ENCODE measurements at regions not wholly inside any gene's neighbourhood (a gene's known extent, or its start where the extent isn't known, plus 50 kb on each side); places are given as distances from the start of the nearest gene placed in this dataset.

DNA sequence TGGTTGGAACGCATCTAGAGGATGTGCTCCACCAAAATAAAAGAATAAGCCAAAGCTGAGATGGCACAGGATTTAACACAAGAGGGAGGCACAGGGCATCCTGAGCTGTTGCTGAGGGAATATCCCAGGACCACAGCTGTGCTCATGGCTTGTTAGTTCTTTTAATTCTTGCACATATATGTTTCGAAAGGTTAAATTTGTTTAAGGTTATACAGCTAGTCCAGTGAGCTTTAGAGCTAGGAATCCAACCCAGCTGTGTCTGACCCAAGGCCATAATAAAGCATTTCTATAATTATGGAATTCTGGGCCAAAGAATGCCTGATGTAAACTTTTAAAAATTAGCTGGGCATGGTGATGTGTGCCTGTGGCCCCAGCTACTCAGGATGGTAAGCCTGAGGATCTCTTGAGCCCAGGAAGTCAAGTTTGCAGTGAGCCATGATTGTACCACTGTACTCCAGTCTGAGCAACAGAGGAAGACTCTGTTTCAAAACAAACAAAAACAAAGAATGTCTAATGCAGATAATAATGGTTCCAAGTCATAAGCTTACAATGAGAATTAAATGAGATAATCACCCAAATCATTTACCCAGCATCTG lies 66.4 kb upstream of the CCBE1 start:
- TF ChIP-seq, protein P1, sequence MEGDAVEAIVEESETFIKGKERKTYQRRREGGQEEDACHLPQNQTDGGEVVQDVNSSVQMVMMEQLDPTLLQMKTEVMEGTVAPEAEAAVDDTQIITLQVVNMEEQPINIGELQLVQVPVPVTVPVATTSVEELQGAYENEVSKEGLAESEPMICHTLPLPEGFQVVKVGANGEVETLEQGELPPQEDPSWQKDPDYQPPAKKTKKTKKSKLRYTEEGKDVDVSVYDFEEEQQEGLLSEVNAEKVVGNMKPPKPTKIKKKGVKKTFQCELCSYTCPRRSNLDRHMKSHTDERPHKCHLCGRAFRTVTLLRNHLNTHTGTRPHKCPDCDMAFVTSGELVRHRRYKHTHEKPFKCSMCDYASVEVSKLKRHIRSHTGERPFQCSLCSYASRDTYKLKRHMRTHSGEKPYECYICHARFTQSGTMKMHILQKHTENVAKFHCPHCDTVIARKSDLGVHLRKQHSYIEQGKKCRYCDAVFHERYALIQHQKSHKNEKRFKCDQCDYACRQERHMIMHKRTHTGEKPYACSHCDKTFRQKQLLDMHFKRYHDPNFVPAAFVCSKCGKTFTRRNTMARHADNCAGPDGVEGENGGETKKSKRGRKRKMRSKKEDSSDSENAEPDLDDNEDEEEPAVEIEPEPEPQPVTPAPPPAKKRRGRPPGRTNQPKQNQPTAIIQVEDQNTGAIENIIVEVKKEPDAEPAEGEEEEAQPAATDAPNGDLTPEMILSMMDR (IDR thresholded peaks at IDR 0.05): no peak
- no peak for TF ChIP-seq EZH2 (IDR thresholded peaks at IDR 0.05; ENCODE audit: borderline replicate concordance, insufficient read depth, low read depth, low read length, poor library complexity, severe bottlenecking)
